ENCODE measurements at regions not wholly inside any gene's neighbourhood (a gene's known extent, or its start where the extent isn't known, plus 50 kb on each side); places are given as distances from the start of the nearest gene placed in this dataset.

DNA sequence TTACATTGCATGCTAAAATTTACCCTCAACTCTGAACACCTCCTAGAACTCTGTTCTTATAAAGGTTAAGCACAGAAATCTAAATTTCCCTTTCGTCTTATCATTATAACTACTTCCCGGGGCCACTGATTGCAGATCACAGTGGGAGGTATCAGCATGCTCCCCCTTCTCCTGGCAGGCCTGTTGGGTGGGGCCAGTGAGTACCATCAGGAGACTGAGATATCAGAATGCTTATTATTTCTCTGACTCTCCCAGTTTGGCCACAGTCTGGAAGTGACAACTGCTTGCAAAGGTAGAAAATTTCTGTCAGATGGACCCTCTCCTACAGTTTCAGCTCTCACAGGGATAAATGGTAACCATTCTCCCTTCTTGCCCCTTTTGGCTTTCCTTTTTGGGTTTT is 62.6 kb downstream of the DSEL start:
- no peaks in the 10 kb centered on the region for H3K36me3 ChIP-seq (ENCODE audit: control insufficient read depth in 4 of 4, insufficient read depth in 3 of 4, low read depth in 1 of 4, low read length in 3 of 4)
- H3K9me3 ChIP-seq (ENCODE audit: control insufficient read depth in 4 of 4, low read length in 3 of 4) = peaks cover 0 to 4% (median 0%) of the 10 kb centered on the region in 4 donors
- no peak for TF ChIP-seq FOXA1 (IDR thresholded peaks at IDR 0.05)
- no peak for TF ChIP-seq REST (IDR thresholded peaks at IDR 0.05)
- TF ChIP-seq GABPA (IDR thresholded peaks at IDR 0.05 in 1 of 2, conservative IDR thresholded peaks at IDR 0.05 in 1 of 2) = no peak
- no peak for TF ChIP-seq YY1 (IDR thresholded peaks at IDR 0.05)
- no peak for TF ChIP-seq TAF1 (conservative IDR thresholded peaks at IDR 0.05)
- no peak for TF ChIP-seq MAX (IDR thresholded peaks at IDR 0.05)
- TF ChIP-seq HNF4A (conservative IDR thresholded peaks at IDR 0.05) = no peak
- TF ChIP-seq ATF3 (IDR thresholded peaks at IDR 0.05) = no peak
- TF ChIP-seq EGR1 (IDR thresholded peaks at IDR 0.05; ENCODE audit: low read depth in 2 of 2) = no peak
- no peak for TF ChIP-seq ZBTB33 (IDR thresholded peaks at IDR 0.05)
- no peak for TF ChIP-seq CTCF (IDR thresholded peaks at IDR 0.05; ENCODE audit: low read depth, low read length, missing input control)
- no peak for TF ChIP-seq RAD21 (IDR thresholded peaks at IDR 0.05)
- TF ChIP-seq SP1 (IDR thresholded peaks at IDR 0.05) = no peak
- no peak for TF ChIP-seq FOXA2 (IDR thresholded peaks at IDR 0.05)
- TF ChIP-seq HNF4G (IDR thresholded peaks at IDR 0.05) = no peak
- TF ChIP-seq RXRA (IDR thresholded peaks at IDR 0.05) = no peak
- TF ChIP-seq NR2F2 (IDR thresholded peaks at IDR 0.05) = no peak
- no peak for TF ChIP-seq JUND (IDR thresholded peaks at IDR 0.05)
- 21% methylated on average over 2 of the region's 2 CpGs for WGBS
- no peak overlapping the region for H3K27ac ChIP-seq (ENCODE audit: low read depth in 1 of 2, low read length in 2 of 2)
- no peak overlapping the region for H3K4me3 ChIP-seq (ENCODE audit: low read depth in 1 of 3, low read length in 3 of 3)
- H3K27me3 ChIP-seq (ENCODE audit: control insufficient read depth in 4 of 4, insufficient read depth in 4 of 4, low read length in 3 of 4) = peaks cover 0 to 3% (median 0%) of the 10 kb centered on the region in 4 donors
- no peaks in the 10 kb centered on the region for H3K4me1 ChIP-seq (ENCODE audit: control insufficient read depth in 4 of 4, insufficient read depth in 4 of 4, low read length in 3 of 4)
- no peak for DNase-seq (ENCODE audit: low spot score)
- H3K9ac ChIP-seq (ENCODE audit: low read depth in 1 of 2, low read length in 2 of 2) = no peak overlapping the region

Data from liver (tissue), 8 donors.